Upper lobe of left lung (tissue), 4 donors: ENCODE measurements at regions not wholly inside any gene's neighbourhood (a gene's known extent, or its start where the extent isn't known, plus 50 kb on each side); places are given as distances from the start of the nearest gene placed in this dataset.

Experiments used
- CTCF ChIP-seq, 6 experiments: fragments of 450-650 bp in 4 of 6; fragments of 200-600 bp in 2 of 6; sonication (generic) in 2 of 6; IDR thresholded peaks; one replicate each; pipeline ENCODE4 v1.5.1; 2016 to 2019; ENCODE audit warnings: antibody characterized with exemption in 6 of 6
- EP300 ChIP-seq, 4 donors: sonication (generic); formaldehyde crosslinking; IDR thresholded peaks; one replicate each; pipeline ENCODE4 v1.5.1; 2017; ENCODE audit warnings: antibody characterized with exemption in 4 of 4, control low read depth in 2 of 4
- POLR2A ChIP-seq, 4 donors: fragments of 450-650 bp; IDR thresholded peaks; one replicate each; pipeline ENCODE4 v1.5.1; 2016 to 2017; ENCODE audit warnings: antibody characterized with exemption in 4 of 4, mild to moderate bottlenecking in 2 of 4

GRCh38 chr1:172941471-172941870, 109.3 kb downstream of the TNFSF18 start:
- TF ChIP-seq CTCF (IDR thresholded peaks at IDR 0.05) (no peak), POLR2A (IDR thresholded peaks at IDR 0.05) (no peak), EP300 (IDR thresholded peaks at IDR 0.05) (no peak)
